ENCODE measurements at regions not wholly inside any gene's neighbourhood (a gene's known extent, or its start where the extent isn't known, plus 50 kb on each side); places are given as distances from the start of the nearest gene placed in this dataset.

- TF ChIP-seq REST (IDR thresholded peaks at IDR 0.05; ENCODE audit: low read depth, low read length): no peak
Measured at GRCh38 chr5:130995851-130996250, 169.2 kb downstream of the HINT1 start (continued).

GRCh38 chr5:130995254-130995515 is 169.9 kb downstream of the HINT1 start:
- FAIRE-seq (no peak), DNase-seq (ENCODE audit: low read depth, low spot score) (no peak), ATAC-seq (no peak)
- POLR2A ChIA-PET: no interaction called here
- CTCF ChIA-PET: no interaction called here
- Histone ChIP-seq H3K36me3 (ENCODE audit: control insufficient read depth in 2 of 2, insufficient read depth in 2 of 2, low read length in 1 of 2) (no peaks in the 10 kb centered on the region), H3K9ac (ENCODE audit: control insufficient read depth, insufficient read depth, low read length) (no peak overlapping the region), H3K4me2 (ENCODE audit: control insufficient read depth, insufficient read depth) (no peak overlapping the region), H3K9me3 (replicated peaks; ENCODE audit: control insufficient read depth, insufficient read depth, low read length) (no peaks in the 10 kb centered on the region), H3K27me3 (replicated peaks in 1 of 2; ENCODE audit: control insufficient read depth in 2 of 2, insufficient read depth in 2 of 2, low read length in 1 of 2) (no peaks in the 10 kb centered on the region), H3K79me2 (ENCODE audit: control insufficient read depth, insufficient read depth, low read length) (no peaks in the 10 kb centered on the region), H3K27ac (ENCODE audit: control insufficient read depth, insufficient read depth) (no peak overlapping the region), H4K20me1 (ENCODE audit: control insufficient read depth, insufficient read depth) (no peaks in the 10 kb centered on the region; the same call in 1 of the 2 replicates), H2AFZ (ENCODE audit: control insufficient read depth, low read depth, low read length) (no peak overlapping the region), H3K4me1 (ENCODE audit: control insufficient read depth, insufficient read depth, low read length) (no peaks in the 10 kb centered on the region), H3K4me3 (no peak overlapping the region)
- in situ Hi-C loops (cut with MboI) (no loop called here), intact Hi-C loops (cut with micrococcal nuclease; ENCODE audit: unreplicated experiment) (no loop called here)
- no peak for TF ChIP-seq KAT2A (conservative IDR thresholded peaks at IDR 0.05; ENCODE audit: control insufficient read depth, low read depth, low read length)
- no peak for TF ChIP-seq SIX5 (IDR thresholded peaks at IDR 0.05; ENCODE audit: low read depth, low read length, severe bottlenecking)
- TF ChIP-seq SMARCA5 (IDR thresholded peaks at IDR 0.05): no peak
- TF ChIP-seq USF2 (IDR thresholded peaks at IDR 0.05; ENCODE audit: borderline replicate concordance, low read depth, low read length): no peak
- TF ChIP-seq FOXK2 (IDR thresholded peaks at IDR 0.05): no peak
- no peak for TF ChIP-seq CBX5 (IDR thresholded peaks at IDR 0.05; ENCODE audit: low read depth)
- TF ChIP-seq YY1 (IDR thresholded peaks at IDR 0.05; ENCODE audit: low read depth, low read length): no peak
- SMC1A ChIA-PET (ENCODE audit: uncharacterized antibody, unreplicated experiment): no interaction called here
- WGBS (ENCODE audit: insufficient coverage, insufficient replicate concordance, low lambda C conversion rate, missing lambda C conversion rate): 63% methylated on average over 16 of the region's 16 CpGs
- BruUV-seq (replicated peaks): no TSS peak
- RAD21 ChIA-PET (ENCODE audit: unreplicated experiment): no interaction called here
